ENCODE measurements at regions not wholly inside any gene's neighbourhood (a gene's known extent, or its start where the extent isn't known, plus 50 kb on each side); places are given as distances from the start of the nearest gene placed in this dataset.
"Not testable (repeated sequence)": the region's sequence is repeated elsewhere in the genome, so short reads cannot be mapped to it uniquely, and the experiment has no call there.

DNA sequence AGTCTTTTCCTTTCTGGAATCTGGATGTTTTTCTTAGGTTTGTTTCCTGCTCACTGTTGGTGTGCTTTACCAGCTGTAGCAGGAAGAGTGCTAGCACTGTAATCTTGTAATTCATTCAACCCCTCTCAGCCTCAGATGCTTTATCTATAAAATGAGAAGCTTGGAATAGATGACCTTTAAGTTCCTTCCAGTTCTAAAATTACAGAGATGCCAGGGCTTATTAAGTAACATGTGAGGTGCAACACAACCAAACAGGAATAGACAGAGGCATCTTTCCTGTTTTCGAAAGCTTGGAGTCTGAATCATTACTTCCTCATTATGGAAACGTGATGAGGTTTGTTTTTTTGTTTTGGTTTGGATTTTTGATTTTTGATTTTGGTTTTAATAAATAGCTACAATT is 60.1 kb upstream of the PLGLB1 start:
- not testable (repeated sequence) for TF ChIP-seq POLR2A (IDR thresholded peaks at IDR 0.05); CTCF (IDR thresholded peaks at IDR 0.05 in 4 of 5, conservative IDR thresholded peaks at IDR 0.05 in 1 of 5)
